Brain microvascular endothelial cell (primary cell): ENCODE measurements at regions not wholly inside any gene's neighbourhood (a gene's known extent, or its start where the extent isn't known, plus 50 kb on each side); places are given as distances from the start of the nearest gene placed in this dataset.

Experiments
- DNase-seq: peaks from one replicate; pipeline ENCODE4 v3.0.0-alpha.2; 2020
- H3K27ac ChIP-seq: fragments of 250-450 bp; sonication (Bioruptor Pico); 2 replicates; pipeline ENCODE4 v1.5.1; 2020; ENCODE audit warnings: mild to moderate bottlenecking, moderate library complexity
- H3K27me3 ChIP-seq: fragments of 250-450 bp; sonication (Bioruptor Pico); replicated peaks from 2 replicates; pipeline ENCODE4 v1.5.1; 2020; ENCODE audit warnings: mild to moderate bottlenecking
- H3K36me3 ChIP-seq: fragments of 250-450 bp; sonication (Bioruptor Pico); replicated peaks from 2 replicates; pipeline ENCODE4 v1.5.1; 2020; ENCODE audit warnings: mild to moderate bottlenecking
- H3K4me3 ChIP-seq: 2 replicates; pipeline ENCODE4 v1.5.1; 2011; ENCODE audit warnings: low read depth, mild to moderate bottlenecking, control low read depth, low read length, moderate library complexity
- in situ Hi-C: cut with HindIII; loops from 2 replicates; pipeline ENCODE4 v1.10.0; 2017; ENCODE audit warnings: low sequenced_read_pairs, low pct_ligation_motif_present
- TF ChIP-seq, protein P1 (sequence below): IDR thresholded peaks from 2 replicates; pipeline ENCODE4 v1.5.1; 2011; ENCODE audit warnings: low read depth, mild to moderate bottlenecking, moderate library complexity, low read length, control low read depth, inconsistent platforms; ENCODE audit errors: missing control alignments

DNA sequence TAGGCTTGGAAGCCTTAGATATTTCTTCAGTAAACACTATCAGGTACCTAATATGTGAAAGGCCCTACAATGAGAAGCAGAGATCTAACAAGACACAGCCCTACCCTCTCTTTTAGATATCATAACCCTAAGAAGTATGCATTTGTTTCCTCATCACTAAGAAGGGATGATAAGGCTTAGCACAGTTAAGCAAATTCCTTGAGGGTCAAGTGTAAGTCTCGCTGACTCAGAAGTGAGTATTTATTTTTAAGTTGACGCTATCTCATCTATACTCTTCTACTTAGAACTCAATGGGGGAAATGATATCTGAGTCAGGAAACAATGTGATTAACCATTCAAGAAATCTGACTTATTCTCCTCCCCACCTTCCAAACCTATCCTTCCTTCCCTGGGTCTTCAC lies 149.7 kb downstream of the ESM1 start:
- TF ChIP-seq, protein P1, sequence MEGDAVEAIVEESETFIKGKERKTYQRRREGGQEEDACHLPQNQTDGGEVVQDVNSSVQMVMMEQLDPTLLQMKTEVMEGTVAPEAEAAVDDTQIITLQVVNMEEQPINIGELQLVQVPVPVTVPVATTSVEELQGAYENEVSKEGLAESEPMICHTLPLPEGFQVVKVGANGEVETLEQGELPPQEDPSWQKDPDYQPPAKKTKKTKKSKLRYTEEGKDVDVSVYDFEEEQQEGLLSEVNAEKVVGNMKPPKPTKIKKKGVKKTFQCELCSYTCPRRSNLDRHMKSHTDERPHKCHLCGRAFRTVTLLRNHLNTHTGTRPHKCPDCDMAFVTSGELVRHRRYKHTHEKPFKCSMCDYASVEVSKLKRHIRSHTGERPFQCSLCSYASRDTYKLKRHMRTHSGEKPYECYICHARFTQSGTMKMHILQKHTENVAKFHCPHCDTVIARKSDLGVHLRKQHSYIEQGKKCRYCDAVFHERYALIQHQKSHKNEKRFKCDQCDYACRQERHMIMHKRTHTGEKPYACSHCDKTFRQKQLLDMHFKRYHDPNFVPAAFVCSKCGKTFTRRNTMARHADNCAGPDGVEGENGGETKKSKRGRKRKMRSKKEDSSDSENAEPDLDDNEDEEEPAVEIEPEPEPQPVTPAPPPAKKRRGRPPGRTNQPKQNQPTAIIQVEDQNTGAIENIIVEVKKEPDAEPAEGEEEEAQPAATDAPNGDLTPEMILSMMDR, result no peak
- Histone ChIP-seq H3K4me3 (no peak overlapping the region), H3K36me3 (no peaks in the 10 kb centered on the region), H3K27me3 (no peaks in the 10 kb centered on the region), H3K27ac (peak overlapping the region; percentile 56)
- in situ Hi-C loops, result no loop called here
- peak; percentile 59 for DNase-seq

- H3K27ac ChIP-seq, result no peak overlapping the region
- TF ChIP-seq, protein P1, result no peak
- in situ Hi-C loops, result no loop called here
Observed at GRCh38 chr5:54834121-54834842, 151.1 kb downstream of the ESM1 start.

GRCh38 chr5:54833590-54833989 lies 151.8 kb downstream of the ESM1 start:
- no peak for DNase-seq
- in situ Hi-C loops, result no loop called here
- Histone ChIP-seq H3K27ac (no peak overlapping the region), H3K4me3 (no peak overlapping the region), H3K27me3 (no peaks in the 10 kb centered on the region), H3K36me3 (no peaks in the 10 kb centered on the region)
- TF ChIP-seq, protein P1, result no peak

More at GRCh38 chr5:54834121-54834842, 151.1 kb downstream of the ESM1 start:
- Histone ChIP-seq H3K36me3 (no peaks in the 10 kb centered on the region), H3K4me3 (no peak overlapping the region), H3K27me3 (no peaks in the 10 kb centered on the region)
- DNase-seq, result no peak

DNA sequence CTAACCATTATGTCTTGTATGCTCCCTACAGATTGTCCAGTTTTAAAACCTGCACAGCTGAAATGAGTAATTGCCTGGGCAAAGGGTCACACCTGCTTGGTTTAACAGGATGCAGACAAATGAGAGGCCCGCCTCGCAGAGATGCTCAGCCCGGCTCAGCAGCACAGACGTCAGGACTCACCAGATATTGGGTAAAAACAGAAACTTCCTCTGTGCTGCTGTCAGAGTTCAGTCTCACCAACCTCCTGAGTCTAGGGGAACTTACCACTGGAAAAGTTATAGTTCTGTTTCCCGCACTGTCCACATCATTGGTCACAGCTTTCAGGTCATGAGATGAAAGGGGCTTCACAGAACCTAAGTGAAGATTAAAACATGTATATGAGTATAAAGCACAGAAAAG lies 152.5 kb downstream of the ESM1 start:
- no peak overlapping the region for H3K27ac ChIP-seq
- no peaks in the 10 kb centered on the region for H3K27me3 ChIP-seq
- H3K4me3 ChIP-seq, result no peak overlapping the region
- in situ Hi-C loops, result no loop called here
- DNase-seq, result no peak
- TF ChIP-seq, protein P1, result no peak
- no peaks in the 10 kb centered on the region for H3K36me3 ChIP-seq

GRCh38 chr5:54832045-54832444 lies 153.3 kb downstream of the ESM1 start:
- no peaks in the 10 kb centered on the region for H3K27me3 ChIP-seq
- no peaks in the 10 kb centered on the region for H3K36me3 ChIP-seq
- no peak for DNase-seq
- in situ Hi-C loops, result no loop called here
- H3K27ac ChIP-seq, result no peak overlapping the region
- no peak overlapping the region for H3K4me3 ChIP-seq
- TF ChIP-seq, protein P1, result no peak

GRCh38 chr5:54831233-54831632 lies 154.2 kb downstream of the ESM1 start:
- H3K27ac ChIP-seq, result no peak overlapping the region
- TF ChIP-seq, protein P1, result no peak
- H3K27me3 ChIP-seq, result no peaks in the 10 kb centered on the region
- H3K36me3 ChIP-seq, result no peaks in the 10 kb centered on the region
- DNase-seq, result no peak
- in situ Hi-C loops, result no loop called here
- H3K4me3 ChIP-seq, result no peak overlapping the region
